NB4 (cell line): ENCODE measurements at regions not wholly inside any gene's neighbourhood (a gene's known extent, or its start where the extent isn't known, plus 50 kb on each side); places are given as distances from the start of the nearest gene placed in this dataset.

Experiments used
- CTCF ChIP-seq: IDR thresholded peaks from one replicate; pipeline ENCODE4 v1.5.1; 2012; ENCODE audit warnings: low read depth, low read length
- MAX ChIP-seq: IDR thresholded peaks from 2 replicates; pipeline ENCODE4 v1.6.1; 2011; ENCODE audit warnings: low read depth, low read length
- MYC ChIP-seq: IDR thresholded peaks from 2 replicates; pipeline ENCODE4 v1.6.1; 2011; ENCODE audit warnings: low read depth, low read length
- POLR2A ChIP-seq: IDR thresholded peaks from 2 replicates; pipeline ENCODE4 v1.6.1; 2011; ENCODE audit warnings: mild to moderate bottlenecking; ENCODE audit not compliant: insufficient read length; ENCODE audit errors: extremely low read depth

DNA sequence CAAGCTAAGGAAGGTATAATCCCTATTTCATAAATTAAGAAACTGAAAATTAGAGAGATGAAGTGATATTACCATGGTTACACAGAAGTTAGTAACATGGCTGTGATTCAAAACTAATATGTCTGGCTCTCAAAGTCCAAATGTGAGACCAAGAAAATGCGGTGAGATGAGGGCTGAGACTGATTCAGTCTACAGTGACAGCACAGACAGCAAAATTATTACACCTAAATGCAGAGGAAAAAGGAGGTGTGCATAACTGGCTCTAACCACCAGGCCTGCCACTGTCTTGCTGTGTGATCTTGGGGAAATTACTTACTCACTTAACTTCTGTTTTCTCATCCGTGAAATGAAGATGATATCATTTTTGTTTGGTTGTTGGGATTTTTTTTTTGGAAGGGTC, 270.0 kb upstream of the SOX9 start:
- TF ChIP-seq POLR2A = no peak
- TF ChIP-seq CTCF = no peak
- TF ChIP-seq MAX = no peak
- TF ChIP-seq MYC = no peak
